Astrocyte (in vitro differentiated cells and primary cell): ENCODE measurements at regions not wholly inside any gene's neighbourhood (a gene's known extent, or its start where the extent isn't known, plus 50 kb on each side); places are given as distances from the start of the nearest gene placed in this dataset.

Experiments used
- CTCF ChIP-seq: IDR thresholded peaks from 2 replicates; pipeline ENCODE4 v1.5.1; 2011; ENCODE audit warnings: low read depth, mild to moderate bottlenecking, inconsistent platforms, low read length, moderate library complexity; ENCODE audit not compliant: insufficient read depth
- EZH2 ChIP-seq: IDR thresholded peaks from 2 replicates; pipeline ENCODE4 v1.6.1; 2012; ENCODE audit warnings: mild to moderate bottlenecking, low read length, inconsistent platforms; ENCODE audit not compliant: insufficient read depth

- TF ChIP-seq CTCF: no peak
- no peak for TF ChIP-seq EZH2
These were observed 51.9 kb upstream of the PTHLH start for GRCh38 chr12:28024231-28024995.
